GDM1 (cell line): ENCODE measurements at regions not wholly inside any gene's neighbourhood (a gene's known extent, or its start where the extent isn't known, plus 50 kb on each side); places are given as distances from the start of the nearest gene placed in this dataset.

Source experiments
- DNase-seq: peaks from one replicate; lab custom pipeline; 2025; lab: John Stamatoyannopoulos, UW

- no peak for DNase-seq
These were observed 126.6 kb upstream of the CAMK1G start for GRCh38 chr1:209456878-209457277.

GRCh38 chr1:209457401-209458125 is 126.0 kb upstream of the CAMK1G start:
- no peak for DNase-seq

- DNase-seq = no peak
These were observed 124.6 kb upstream of the CAMK1G start for GRCh38 chr1:209458921-209459320.

DNA sequence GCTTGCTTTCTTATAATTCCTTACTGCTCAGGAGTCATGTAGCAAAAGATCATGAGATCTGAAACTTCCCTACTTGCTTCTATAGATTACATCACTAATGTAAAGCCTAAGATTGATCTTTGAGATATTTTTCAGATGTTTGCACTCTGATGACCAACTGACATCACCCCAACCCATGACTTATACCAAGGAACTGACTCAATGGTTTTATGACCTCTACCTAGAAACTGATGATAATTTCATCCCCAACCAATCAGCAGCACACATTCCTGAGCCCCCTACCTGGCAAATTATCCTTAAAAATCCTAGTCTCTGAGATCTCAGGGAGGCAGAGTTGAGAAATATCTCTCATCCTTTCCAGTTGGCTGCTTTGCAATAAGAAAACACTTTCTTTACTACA is 122.3 kb upstream of the CAMK1G start:
- DNase-seq = no peak

DNA sequence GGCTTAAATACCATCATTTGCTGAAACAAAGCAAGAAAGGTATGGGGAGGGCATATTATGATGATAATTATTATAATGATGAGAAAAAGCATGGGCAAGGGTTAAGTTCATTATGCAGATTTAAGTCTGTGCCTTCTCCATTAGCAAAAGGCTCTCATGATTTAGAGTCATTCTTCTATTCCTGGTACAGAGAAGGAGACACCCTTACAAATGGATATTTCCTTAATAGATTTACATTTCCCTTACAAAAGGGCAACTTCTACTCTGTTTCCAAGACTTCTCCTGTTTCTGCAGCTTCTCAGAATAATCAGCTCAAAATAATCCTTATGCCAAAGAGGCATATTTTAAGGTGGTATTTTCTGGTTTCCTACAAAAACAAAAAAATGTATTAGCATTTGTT is 121.1 kb upstream of the CAMK1G start:
- no peak for DNase-seq

- no peak for DNase-seq
These were observed 120.1 kb upstream of the CAMK1G start for GRCh38 chr1:209463441-209463840.

DNA sequence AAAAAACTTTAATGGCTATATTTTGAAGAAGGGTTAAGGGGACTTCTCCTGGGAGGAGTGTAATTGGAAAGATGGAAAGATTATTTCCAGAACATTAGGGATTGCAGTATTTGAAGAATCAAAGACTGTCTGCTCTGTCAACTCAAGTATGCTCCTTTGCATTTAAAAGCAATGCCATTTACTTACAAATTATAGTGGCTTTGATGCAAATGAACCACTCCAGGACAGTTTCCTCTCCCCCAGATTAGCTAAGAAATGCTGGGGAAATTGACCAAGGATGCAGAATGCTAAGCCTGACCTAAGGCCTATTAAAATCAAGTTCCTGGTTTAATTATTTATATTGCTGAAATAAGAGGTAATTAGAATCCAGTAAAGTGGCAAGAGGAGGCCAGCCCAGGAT is 110.5 kb upstream of the CAMK1G start:
- DNase-seq = no peak

DNA sequence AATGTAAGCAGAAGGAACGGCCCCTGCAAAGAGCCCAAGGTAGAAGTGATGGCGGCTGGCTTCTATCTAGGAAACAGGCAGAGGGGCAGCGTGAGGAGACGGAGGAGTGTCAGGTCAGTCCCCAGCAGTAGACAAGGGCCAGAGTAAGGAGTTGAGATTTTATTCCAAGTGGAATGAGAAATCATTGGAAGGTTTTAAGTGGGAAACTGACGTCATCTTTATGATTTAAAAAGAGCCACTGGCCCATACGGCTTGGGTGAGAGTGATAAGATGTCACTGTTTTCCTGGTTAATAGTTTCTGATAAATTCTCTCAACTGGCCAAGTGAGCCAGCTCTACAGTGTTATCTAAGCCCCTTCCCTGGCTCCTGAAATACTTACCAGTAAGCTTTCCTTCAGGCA is 103.2 kb upstream of the CAMK1G start:
- no peak for DNase-seq

DNA sequence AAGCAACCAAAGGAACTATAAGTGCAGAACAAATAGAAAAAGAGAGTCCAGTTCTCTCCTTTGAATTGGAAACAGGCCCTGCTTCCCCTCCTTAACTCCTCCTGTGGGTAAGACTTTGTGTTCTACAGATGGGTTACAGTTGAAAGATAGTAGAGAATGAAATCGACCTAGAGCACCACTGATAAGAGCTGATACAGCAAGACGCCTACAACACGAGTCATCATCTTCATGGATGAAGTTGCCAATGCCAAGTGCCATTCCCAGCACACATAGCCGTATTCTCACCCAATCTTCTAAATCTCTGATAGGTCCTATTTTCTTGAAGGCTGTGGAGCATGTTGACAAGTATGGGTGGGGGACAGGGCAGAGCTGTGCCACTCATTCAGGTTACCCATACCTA is 99.8 kb upstream of the CAMK1G start:
- no peak for DNase-seq

DNA sequence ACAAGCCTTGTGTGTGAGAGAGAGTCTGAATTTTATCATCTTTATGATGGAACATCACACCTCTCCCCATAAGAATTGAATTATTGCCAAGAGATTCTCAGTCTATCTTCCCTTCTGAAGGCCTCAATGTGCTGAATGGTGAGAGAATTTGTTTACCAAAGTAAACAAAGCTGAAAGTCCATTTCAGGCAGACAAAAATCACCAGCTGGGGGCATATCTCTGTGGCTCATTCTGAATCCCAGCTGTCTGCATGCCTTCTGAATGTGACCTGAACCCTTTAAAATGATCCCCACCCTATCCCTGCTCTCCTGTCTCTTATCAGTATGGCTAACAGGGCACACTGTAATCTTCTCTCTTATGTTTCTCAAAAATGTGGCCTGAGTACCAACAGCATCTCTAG is 99.1 kb upstream of the CAMK1G start:
- no peak for DNase-seq

- DNase-seq = no peak
These were observed 98.3 kb upstream of the CAMK1G start for GRCh38 chr1:209485167-209485566.

DNA sequence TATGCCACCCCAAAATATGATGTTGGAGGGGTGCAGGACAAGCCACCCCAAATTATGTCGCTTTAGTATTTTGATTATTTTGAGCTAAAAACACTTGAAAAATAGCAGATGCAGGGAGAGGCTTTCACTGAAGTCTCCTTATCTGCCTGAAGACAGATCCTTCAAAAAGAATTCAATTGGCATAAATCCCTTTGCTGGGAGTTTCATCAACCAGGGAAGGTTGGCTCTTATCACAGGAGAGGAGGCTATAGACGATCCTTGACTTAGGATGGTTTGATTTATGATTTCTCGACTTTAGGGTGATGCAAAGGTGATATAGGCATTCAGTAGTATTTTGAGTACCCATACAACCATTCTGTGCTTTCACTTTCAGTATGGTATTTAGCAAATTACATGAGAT is 97.8 kb upstream of the CAMK1G start:
- no peak for DNase-seq

GRCh38 chr1:209486861-209487593 is 96.5 kb upstream of the CAMK1G start:
- no peak for DNase-seq

- no peak for DNase-seq
These were observed 93.5 kb upstream of the CAMK1G start for GRCh38 chr1:209490013-209490412.

DNA sequence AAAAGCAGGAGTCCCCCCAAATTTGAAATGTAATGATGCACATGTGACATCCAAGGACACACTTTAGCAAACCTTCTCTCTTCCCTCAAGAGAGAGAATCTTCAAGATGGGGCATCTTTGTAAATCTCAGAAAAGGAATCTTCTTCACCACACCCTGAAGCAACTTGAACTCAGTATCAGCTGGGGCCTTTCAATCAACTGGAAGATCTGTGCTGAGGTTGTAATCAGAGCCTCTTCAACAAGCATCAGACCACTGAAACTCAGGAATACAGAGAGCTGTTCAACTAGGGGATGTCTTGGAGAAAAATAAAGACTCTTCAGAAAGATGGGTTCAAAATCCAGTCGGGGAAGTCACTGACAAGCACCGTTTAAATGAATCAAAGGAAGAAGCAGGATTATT is 92.5 kb upstream of the CAMK1G start:
- DNase-seq = no peak

DNA sequence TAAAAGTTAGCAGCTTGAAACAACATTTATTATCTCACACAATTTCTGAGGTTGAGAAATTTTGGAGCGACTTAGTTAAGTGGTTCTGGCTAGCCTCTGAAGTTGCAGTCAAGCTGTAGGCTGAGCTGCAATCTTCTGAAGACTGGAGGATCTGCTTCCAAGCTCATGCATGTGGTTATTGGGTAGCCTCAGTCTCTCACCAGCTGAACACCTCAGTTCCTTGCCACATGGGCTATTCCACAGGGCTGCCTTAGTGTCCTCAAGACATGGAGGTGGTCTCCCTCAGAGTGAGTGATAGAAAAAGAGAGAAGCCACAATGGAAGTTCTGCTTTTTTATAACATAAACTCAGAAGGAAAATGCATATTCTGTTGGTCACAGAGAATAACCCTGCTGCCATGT is 92.0 kb upstream of the CAMK1G start:
- no peak for DNase-seq

GRCh38 chr1:209491897-209492296 is 91.6 kb upstream of the CAMK1G start:
- DNase-seq = no peak

DNA sequence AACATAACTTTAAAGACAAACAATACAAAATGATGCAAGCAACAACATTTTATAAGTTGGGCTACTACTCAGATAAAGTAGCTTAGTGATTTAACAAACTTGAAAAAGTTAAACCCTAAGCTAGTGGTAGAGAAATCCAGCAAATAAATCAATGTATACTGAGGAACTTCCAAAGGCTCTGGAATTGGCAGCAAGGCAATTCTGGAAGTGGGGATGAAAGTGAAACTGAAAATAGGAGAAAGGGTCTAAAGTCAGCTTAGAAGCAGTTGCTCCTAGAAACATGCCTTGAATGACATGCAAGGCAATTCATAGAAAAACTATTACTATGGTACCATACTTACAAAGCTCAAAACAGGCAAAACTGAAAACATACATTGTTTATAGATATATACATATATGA is 90.0 kb upstream of the CAMK1G start:
- no peak for DNase-seq

DNA sequence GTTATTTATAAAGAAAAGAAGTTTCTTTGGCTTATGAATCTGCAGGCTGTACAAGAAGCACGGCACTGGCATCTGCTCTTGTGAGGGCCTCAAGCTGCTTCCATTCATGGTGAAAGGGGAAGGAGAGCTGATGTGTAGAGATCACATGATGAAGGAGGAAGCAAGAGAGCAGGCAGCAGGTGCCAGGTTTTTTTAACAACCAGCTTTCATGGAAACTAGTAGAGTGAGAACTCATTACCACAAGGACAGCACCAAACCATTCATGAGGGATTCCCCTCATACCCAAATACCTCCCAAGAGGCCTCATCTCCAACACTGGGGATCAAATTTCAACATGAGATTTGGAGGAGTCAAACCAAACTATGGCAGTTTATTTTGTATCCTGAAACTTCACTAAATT is 85.8 kb upstream of the CAMK1G start:
- no peak for DNase-seq

GRCh38 chr1:209500993-209501392 is 82.5 kb upstream of the CAMK1G start:
- DNase-seq = no peak

- no peak for DNase-seq
These were observed 80.3 kb upstream of the CAMK1G start for GRCh38 chr1:209503196-209503595.

- DNase-seq = no peak
These were observed 78.9 kb upstream of the CAMK1G start for GRCh38 chr1:209504571-209504970.

GRCh38 chr1:209505044-209505443 is 78.5 kb upstream of the CAMK1G start:
- DNase-seq = no peak

DNA sequence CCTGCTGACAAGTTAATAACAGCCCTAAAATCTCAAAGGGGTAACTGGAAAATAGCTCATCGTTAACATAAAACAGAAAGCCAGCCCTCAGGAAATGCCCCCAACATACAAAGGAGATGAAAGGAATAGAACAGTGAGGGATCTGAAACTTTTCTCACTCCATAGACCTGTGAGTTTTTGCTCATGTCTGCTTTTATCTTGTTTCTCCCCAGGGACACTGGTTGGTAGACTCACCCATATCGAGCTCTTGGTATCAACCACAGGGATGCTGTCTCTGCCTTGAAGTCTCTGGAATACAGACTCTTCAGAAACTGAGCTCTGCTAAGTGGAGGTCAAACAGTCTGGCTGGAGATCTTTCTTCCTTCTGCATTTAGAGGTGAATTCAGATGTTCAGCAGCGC is 77.4 kb upstream of the CAMK1G start:
- DNase-seq = no peak
